ENCODE measurements at regions not wholly inside any gene's neighbourhood (a gene's known extent, or its start where the extent isn't known, plus 50 kb on each side); places are given as distances from the start of the nearest gene placed in this dataset.
"Not testable (repeated sequence)": the region's sequence is repeated elsewhere in the genome, so short reads cannot be mapped to it uniquely, and the experiment has no call there.

DNA sequence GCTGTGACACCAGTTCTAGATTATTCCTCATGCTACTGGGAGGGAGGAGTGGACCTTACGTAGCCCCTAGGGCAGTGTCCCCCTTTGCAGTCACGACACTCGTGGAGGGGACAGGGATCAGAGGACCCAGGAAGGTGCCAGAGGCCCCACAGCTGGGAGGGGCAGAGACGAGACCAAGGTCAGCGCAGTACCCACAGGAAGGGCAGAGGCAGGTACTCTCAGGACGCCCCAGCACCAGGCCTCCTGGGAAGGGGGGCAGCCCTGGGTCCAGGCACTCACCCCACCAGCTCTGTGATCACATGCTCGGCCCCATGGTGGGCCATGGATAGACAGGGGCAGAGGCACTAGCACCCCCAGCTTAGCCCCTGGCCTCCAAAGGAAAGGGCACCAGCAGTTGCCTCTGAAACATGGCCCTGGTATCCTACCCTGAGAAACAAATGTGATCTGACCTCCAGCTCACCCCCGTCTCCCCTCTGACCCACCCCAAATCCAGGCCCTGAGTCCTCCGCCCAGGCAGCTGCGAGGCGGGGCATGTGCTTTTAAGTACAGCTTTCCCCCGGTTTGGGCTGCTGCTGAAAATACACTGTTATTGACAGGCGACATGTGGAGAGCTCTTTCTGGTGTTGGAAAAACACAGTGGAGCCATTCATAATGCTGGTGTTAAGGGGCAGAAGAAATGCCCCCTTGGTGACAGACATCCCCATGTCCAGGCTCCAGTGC lies 361.9 kb downstream of the C16orf95 start:
- H3K36me3 ChIP-seq (ENCODE audit: control insufficient read depth in 5 of 5, insufficient read depth in 5 of 5, low read length in 5 of 5): no peaks in the 10 kb centered on the region
- H3K27ac ChIP-seq (ENCODE audit: low read depth, low read length): no peak overlapping the region

DNA sequence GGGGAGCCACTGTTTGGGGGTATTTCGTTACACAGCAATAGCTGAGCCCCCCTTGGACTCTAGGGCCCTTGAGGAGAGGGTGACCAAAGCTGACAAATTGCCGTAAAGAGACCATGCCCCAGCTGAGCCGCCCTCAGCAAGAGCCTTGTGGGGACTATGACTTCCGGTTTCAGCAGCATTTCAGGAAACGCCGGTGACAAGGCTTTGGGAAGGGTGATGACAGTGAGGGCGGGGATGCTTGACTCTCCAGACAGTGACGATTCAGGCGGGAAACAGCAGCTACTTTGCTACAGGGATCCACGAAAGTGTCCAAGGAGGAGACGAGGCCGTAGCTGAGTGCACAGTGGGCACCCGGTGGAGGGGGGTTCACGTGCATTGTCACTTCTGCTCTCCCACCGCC lies 360.8 kb downstream of the C16orf95 start:
- peaks cover 0 to 6% (median 0%) of the 10 kb centered on the region in 5 donors for H3K4me1 ChIP-seq (ENCODE audit: control insufficient read depth in 5 of 5, insufficient read depth in 5 of 5, low read length in 5 of 5)
- H3K36me3 ChIP-seq (ENCODE audit: control insufficient read depth in 5 of 5, insufficient read depth in 5 of 5, low read length in 5 of 5): no peaks in the 10 kb centered on the region
- H3K27ac ChIP-seq (ENCODE audit: low read depth, low read length): no peak overlapping the region
- H3K9ac ChIP-seq (ENCODE audit: low read length in 5 of 5): no peak overlapping the region
- H3K9me3 ChIP-seq (ENCODE audit: control insufficient read depth in 5 of 5, low read length in 5 of 5): peaks cover 0 to 6% (median 3%) of the 10 kb centered on the region in 5 donors
- peaks cover 14 to 49% (median 46%) of the 10 kb centered on the region in 5 donors for H3K27me3 ChIP-seq (ENCODE audit: control insufficient read depth in 5 of 5, insufficient read depth in 4 of 5, low read length in 5 of 5)
- no peak overlapping the region for H3K4me3 ChIP-seq (ENCODE audit: low read depth in 1 of 5, low read length in 5 of 5)

More for the DNA sequence above, 361.9 kb downstream of the C16orf95 start:
- Histone ChIP-seq H3K9me3 (ENCODE audit: control insufficient read depth in 5 of 5, low read length in 5 of 5) (peaks cover 0 to 9% (median 3%) of the 10 kb centered on the region in 5 donors), H3K9ac (ENCODE audit: low read length in 5 of 5) (no peak overlapping the region), H3K4me3 (ENCODE audit: low read depth in 1 of 5, low read length in 5 of 5) (no peak overlapping the region), H3K4me1 (ENCODE audit: control insufficient read depth in 5 of 5, insufficient read depth in 5 of 5, low read length in 5 of 5) (peaks cover 0 to 6% (median 0%) of the 10 kb centered on the region in 5 donors), H3K27me3 (ENCODE audit: control insufficient read depth in 5 of 5, insufficient read depth in 4 of 5, low read length in 5 of 5) (peaks cover 5 to 42% (median 36%) of the 10 kb centered on the region in 5 donors)

DNA sequence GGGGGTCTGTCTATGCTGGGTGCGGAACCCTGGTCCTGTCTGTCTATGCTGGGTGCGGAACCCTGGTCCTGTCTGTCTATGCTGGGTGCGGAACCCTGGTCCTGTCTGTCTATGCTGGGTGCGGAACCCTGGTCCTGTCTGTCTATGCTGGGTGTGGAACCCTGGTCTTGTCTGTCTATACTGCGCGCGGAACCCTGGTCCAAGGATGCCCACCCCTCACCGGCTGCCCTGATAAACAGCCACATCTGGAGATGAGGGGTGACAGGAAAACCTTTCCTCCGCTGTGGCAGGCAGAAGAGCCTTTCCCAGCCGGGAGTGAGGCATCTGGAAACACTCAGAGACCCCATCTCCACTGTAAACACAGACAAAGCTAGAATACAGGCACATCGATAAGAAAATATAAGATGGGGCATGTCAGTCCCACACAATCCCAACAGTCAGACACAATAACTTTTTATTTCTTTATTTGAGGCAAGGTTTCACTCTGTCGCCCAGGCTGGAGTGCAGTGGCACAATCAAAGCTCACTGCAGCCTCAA lies 359.5 kb downstream of the C16orf95 start:
- not testable (repeated sequence) for H3K9me3 ChIP-seq (ENCODE audit: control insufficient read depth in 5 of 5, low read length in 5 of 5); H3K9ac ChIP-seq (ENCODE audit: low read length in 5 of 5); H3K27ac ChIP-seq (ENCODE audit: low read depth, low read length); H3K36me3 ChIP-seq (ENCODE audit: control insufficient read depth in 5 of 5, insufficient read depth in 5 of 5, low read length in 5 of 5); H3K4me3 ChIP-seq (ENCODE audit: low read depth in 1 of 5, low read length in 5 of 5); H3K4me1 ChIP-seq (ENCODE audit: control insufficient read depth in 5 of 5, insufficient read depth in 5 of 5, low read length in 5 of 5)
- peaks cover 18 to 59% (median 51%) of the 10 kb centered on the region in 5 donors for H3K27me3 ChIP-seq (ENCODE audit: control insufficient read depth in 5 of 5, insufficient read depth in 4 of 5, low read length in 5 of 5)

DNA sequence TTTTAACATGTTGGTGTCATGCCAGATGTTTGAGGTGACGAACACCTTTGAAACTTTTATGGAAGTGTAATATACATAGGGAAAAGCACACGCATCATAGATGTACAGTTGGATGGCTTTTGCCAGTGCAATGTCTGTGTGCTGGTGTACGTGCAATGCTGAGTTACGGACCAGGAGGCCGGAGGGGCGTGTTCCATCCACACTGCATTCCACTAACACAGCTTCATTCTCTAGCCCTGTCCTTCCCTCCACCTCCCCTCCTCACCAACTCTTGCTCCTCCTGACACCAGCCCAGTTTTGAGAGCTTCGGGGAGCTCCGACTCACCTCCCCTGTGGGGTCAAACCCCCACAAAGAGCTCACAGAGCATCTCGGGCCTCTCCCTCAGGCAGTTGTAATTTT lies 358.8 kb downstream of the C16orf95 start:
- Histone ChIP-seq H3K36me3 (ENCODE audit: control insufficient read depth in 5 of 5, insufficient read depth in 5 of 5, low read length in 5 of 5) (no peaks in the 10 kb centered on the region), H3K4me1 (ENCODE audit: control insufficient read depth in 5 of 5, insufficient read depth in 5 of 5, low read length in 5 of 5) (peaks cover 0 to 6% (median 0%) of the 10 kb centered on the region in 5 donors), H3K9ac (ENCODE audit: low read length in 5 of 5) (no peak overlapping the region), H3K9me3 (ENCODE audit: control insufficient read depth in 5 of 5, low read length in 5 of 5) (peaks cover 0 to 6% (median 0%) of the 10 kb centered on the region in 5 donors), H3K27ac (ENCODE audit: low read depth, low read length) (no peak overlapping the region), H3K4me3 (ENCODE audit: low read depth in 1 of 5, low read length in 5 of 5) (no peak overlapping the region), H3K27me3 (ENCODE audit: control insufficient read depth in 5 of 5, insufficient read depth in 4 of 5, low read length in 5 of 5) (peaks cover 18 to 58% (median 46%) of the 10 kb centered on the region in 5 donors)

DNA sequence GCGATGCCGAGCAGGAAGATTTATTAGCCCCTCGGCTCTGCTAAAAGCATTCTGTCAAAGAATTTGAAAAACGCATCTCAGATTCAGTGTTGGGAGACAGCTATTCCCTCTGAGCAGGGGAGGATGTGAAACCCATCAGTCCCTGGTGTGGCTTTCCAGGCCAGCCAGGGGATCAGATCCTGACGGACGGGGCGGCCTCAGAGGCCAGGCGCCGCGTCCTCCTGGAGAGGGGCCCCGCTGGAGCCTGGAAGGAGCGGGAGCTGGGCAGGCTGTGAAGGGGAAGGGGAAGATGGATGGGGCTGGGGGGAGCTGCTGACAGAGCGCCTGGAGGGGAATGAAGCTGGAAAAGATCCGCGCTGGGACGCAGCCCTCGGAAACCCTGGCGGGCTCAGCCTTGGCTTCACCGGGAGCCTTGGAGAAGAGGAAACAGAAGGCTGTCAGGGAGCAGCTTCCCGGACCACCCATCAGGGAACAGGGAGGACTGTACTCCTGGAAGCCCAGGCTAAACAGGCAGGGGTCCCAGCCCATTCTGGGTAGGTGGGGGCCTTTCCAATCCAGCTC lies 358.0 kb downstream of the C16orf95 start:
- no peak overlapping the region for H3K9ac ChIP-seq (ENCODE audit: low read length in 5 of 5)
- no peak overlapping the region for H3K27ac ChIP-seq (ENCODE audit: low read depth, low read length)
- H3K4me1 ChIP-seq (ENCODE audit: control insufficient read depth in 5 of 5, insufficient read depth in 5 of 5, low read length in 5 of 5): peaks cover 0 to 6% (median 0%) of the 10 kb centered on the region in 5 donors
- peaks cover 0 to 6% (median 0%) of the 10 kb centered on the region in 5 donors for H3K9me3 ChIP-seq (ENCODE audit: control insufficient read depth in 5 of 5, low read length in 5 of 5)
- H3K4me3 ChIP-seq (ENCODE audit: low read depth in 1 of 5, low read length in 5 of 5): no peak overlapping the region
- peaks cover 18 to 54% (median 44%) of the 10 kb centered on the region in 5 donors for H3K27me3 ChIP-seq (ENCODE audit: control insufficient read depth in 5 of 5, insufficient read depth in 4 of 5, low read length in 5 of 5)
- H3K36me3 ChIP-seq (ENCODE audit: control insufficient read depth in 5 of 5, insufficient read depth in 5 of 5, low read length in 5 of 5): no peaks in the 10 kb centered on the region

DNA sequence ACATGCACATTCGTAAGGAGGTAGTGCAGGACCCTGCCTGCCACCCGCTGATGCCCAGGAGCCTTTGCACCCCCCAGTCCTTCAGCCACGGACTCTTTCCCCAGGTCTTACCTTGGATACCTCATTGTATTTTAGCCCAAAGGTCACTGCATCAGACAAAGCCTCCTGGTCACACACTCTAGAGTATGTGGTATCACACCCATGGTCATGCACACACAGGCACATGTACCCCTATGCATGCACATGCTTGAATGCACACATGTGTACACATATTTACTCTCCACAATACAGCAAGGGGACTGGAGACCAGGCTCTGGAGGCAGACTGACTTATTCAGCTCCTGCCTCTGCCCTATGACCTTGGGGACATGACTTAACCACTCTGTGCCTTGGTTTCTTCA lies 357.5 kb downstream of the C16orf95 start:
- H3K9ac ChIP-seq (ENCODE audit: low read length in 5 of 5): no peak overlapping the region
- no peaks in the 10 kb centered on the region for H3K36me3 ChIP-seq (ENCODE audit: control insufficient read depth in 5 of 5, insufficient read depth in 5 of 5, low read length in 5 of 5)
- H3K27me3 ChIP-seq (ENCODE audit: control insufficient read depth in 5 of 5, insufficient read depth in 4 of 5, low read length in 5 of 5): peaks cover 18 to 54% (median 48%) of the 10 kb centered on the region in 5 donors
- peaks cover 0 to 6% (median 0%) of the 10 kb centered on the region in 5 donors for H3K9me3 ChIP-seq (ENCODE audit: control insufficient read depth in 5 of 5, low read length in 5 of 5)
- H3K4me1 ChIP-seq (ENCODE audit: control insufficient read depth in 5 of 5, insufficient read depth in 5 of 5, low read length in 5 of 5): peaks cover 0 to 6% (median 0%) of the 10 kb centered on the region in 5 donors
- no peak overlapping the region for H3K4me3 ChIP-seq (ENCODE audit: low read depth in 1 of 5, low read length in 5 of 5)
- no peak overlapping the region for H3K27ac ChIP-seq (ENCODE audit: low read depth, low read length)

DNA sequence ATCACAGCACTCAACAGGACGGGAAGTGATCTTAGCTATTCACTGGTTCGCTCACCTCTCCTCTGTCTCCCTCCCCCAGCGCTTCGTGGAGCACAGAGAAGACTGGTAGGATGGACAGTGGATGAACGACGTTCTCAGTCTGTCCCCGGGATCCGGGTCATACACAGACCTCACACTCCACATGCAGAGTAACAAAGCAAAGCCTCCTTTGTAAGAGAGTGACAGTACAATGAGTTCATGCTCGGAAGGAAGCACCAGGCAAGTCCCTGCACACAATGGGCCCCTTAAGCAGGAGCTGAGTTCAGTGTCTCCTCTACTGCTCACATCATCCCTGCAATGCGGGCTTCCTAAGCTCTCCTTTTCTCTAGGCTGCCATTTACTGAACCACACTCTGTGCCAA lies 356.9 kb downstream of the C16orf95 start:
- Histone ChIP-seq H3K4me1 (ENCODE audit: control insufficient read depth in 5 of 5, insufficient read depth in 5 of 5, low read length in 5 of 5) (peaks cover 0 to 6% (median 0%) of the 10 kb centered on the region in 5 donors), H3K27me3 (ENCODE audit: control insufficient read depth in 5 of 5, insufficient read depth in 4 of 5, low read length in 5 of 5) (peaks cover 18 to 52% (median 51%) of the 10 kb centered on the region in 5 donors), H3K9ac (ENCODE audit: low read length in 5 of 5) (no peak overlapping the region), H3K9me3 (ENCODE audit: control insufficient read depth in 5 of 5, low read length in 5 of 5) (peaks cover 0 to 6% (median 0%) of the 10 kb centered on the region in 5 donors), H3K27ac (ENCODE audit: low read depth, low read length) (no peak overlapping the region), H3K36me3 (ENCODE audit: control insufficient read depth in 5 of 5, insufficient read depth in 5 of 5, low read length in 5 of 5) (no peaks in the 10 kb centered on the region), H3K4me3 (ENCODE audit: low read depth in 1 of 5, low read length in 5 of 5) (no peak overlapping the region)

DNA sequence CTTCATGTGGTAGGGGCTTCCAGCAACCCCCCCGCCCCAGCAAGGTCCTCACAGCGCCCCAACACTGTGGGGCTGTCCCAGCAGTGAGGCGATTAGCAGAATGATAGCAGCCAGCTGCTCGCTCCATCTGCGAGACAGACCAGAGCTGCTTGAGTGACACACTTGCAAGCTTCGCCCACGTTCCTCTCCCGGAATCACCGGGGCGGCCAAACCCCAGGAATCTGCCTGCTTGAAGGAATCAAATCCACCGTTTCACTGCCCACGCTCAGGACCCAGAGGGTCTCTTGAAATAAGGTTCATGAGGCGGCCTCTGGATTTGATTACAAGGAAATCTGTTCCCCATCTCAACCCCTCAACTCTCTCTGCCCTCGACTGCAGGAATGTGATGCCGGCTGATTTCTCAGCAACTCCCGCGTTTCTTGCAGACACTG lies 356.0 kb downstream of the C16orf95 start:
- H3K9me3 ChIP-seq (ENCODE audit: control insufficient read depth in 5 of 5, low read length in 5 of 5): peaks cover 0 to 2% (median 0%) of the 10 kb centered on the region in 5 donors
- peaks cover 0 to 5% (median 0%) of the 10 kb centered on the region in 5 donors for H3K4me1 ChIP-seq (ENCODE audit: control insufficient read depth in 5 of 5, insufficient read depth in 5 of 5, low read length in 5 of 5)
- H3K9ac ChIP-seq (ENCODE audit: low read length in 5 of 5): no peak overlapping the region
- H3K4me3 ChIP-seq (ENCODE audit: low read depth in 1 of 5, low read length in 5 of 5): no peak overlapping the region
- peaks cover 18 to 57% (median 46%) of the 10 kb centered on the region in 5 donors for H3K27me3 ChIP-seq (ENCODE audit: control insufficient read depth in 5 of 5, insufficient read depth in 4 of 5, low read length in 5 of 5)
- no peaks in the 10 kb centered on the region for H3K36me3 ChIP-seq (ENCODE audit: control insufficient read depth in 5 of 5, insufficient read depth in 5 of 5, low read length in 5 of 5)
- H3K27ac ChIP-seq (ENCODE audit: low read depth, low read length): no peak overlapping the region

DNA sequence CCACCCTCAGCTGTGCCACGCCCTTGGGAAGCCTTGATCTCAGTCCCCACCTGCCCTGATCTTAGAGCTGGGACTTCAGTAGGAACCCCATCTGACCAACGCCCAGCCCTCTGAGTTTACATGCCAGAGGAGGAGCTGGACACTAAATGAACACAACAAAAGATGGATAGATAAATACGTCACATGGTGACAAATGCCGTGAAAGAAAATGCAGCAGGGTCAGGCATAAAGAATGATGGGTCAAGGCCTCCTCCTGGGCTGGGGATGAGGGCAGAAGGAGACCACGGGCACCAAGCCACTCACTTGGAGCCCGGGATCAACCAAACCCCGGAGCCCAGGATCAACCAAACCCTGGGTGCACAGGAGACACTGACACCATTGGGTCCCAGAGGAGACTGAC lies 354.9 kb downstream of the C16orf95 start:
- Histone ChIP-seq H3K9ac (ENCODE audit: low read length in 5 of 5) (no peak overlapping the region), H3K4me1 (ENCODE audit: control insufficient read depth in 5 of 5, insufficient read depth in 5 of 5, low read length in 5 of 5) (peaks cover 0 to 2% (median 0%) of the 10 kb centered on the region in 5 donors), H3K27me3 (ENCODE audit: control insufficient read depth in 5 of 5, insufficient read depth in 4 of 5, low read length in 5 of 5) (peaks cover 18 to 51% (median 42%) of the 10 kb centered on the region in 5 donors), H3K27ac (ENCODE audit: low read depth, low read length) (no peak overlapping the region), H3K9me3 (ENCODE audit: control insufficient read depth in 5 of 5, low read length in 5 of 5) (no peaks in the 10 kb centered on the region), H3K4me3 (ENCODE audit: low read depth in 1 of 5, low read length in 5 of 5) (no peak overlapping the region), H3K36me3 (ENCODE audit: control insufficient read depth in 5 of 5, insufficient read depth in 5 of 5, low read length in 5 of 5) (no peaks in the 10 kb centered on the region)

DNA sequence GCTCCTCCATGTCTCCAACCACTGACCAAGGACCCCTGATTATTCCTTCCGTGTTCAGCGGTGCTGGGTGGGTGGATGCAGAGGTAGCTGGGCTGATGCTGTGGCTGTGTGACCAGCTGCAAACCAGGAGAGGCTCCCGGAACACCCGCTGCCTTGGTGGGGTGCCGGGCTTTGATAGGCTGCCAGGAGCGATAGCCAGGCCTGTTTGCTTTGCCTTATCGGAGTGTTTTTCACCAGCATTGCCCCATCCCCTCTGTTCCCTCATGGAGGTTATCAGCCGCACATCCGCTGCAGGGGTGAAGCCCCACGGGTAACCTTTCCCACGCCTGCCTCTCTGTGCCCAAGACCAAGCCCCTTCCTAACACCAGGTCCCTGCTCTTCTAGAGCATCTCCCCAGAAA lies 354.3 kb downstream of the C16orf95 start:
- H3K27ac ChIP-seq (ENCODE audit: low read depth, low read length): no peak overlapping the region

More for the DNA sequence above, 354.3 kb downstream of the C16orf95 start:
- Histone ChIP-seq H3K4me1 (ENCODE audit: control insufficient read depth in 5 of 5, insufficient read depth in 5 of 5, low read length in 5 of 5) (peaks cover 0 to 2% (median 0%) of the 10 kb centered on the region in 5 donors), H3K9ac (ENCODE audit: low read length in 5 of 5) (no peak overlapping the region), H3K27me3 (ENCODE audit: control insufficient read depth in 5 of 5, insufficient read depth in 4 of 5, low read length in 5 of 5) (peaks cover 18 to 48% (median 41%) of the 10 kb centered on the region in 5 donors), H3K4me3 (ENCODE audit: low read depth in 1 of 5, low read length in 5 of 5) (no peak overlapping the region), H3K36me3 (ENCODE audit: control insufficient read depth in 5 of 5, insufficient read depth in 5 of 5, low read length in 5 of 5) (no peaks in the 10 kb centered on the region), H3K9me3 (ENCODE audit: control insufficient read depth in 5 of 5, low read length in 5 of 5) (no peaks in the 10 kb centered on the region)
